Hepatocyte (in vitro differentiated cells): ENCODE measurements at regions not wholly inside any gene's neighbourhood (a gene's known extent, or its start where the extent isn't known, plus 50 kb on each side); places are given as distances from the start of the nearest gene placed in this dataset.

Experiments used
- DNase-seq: peaks from one replicate; pipeline ENCODE4 v3.0.0-alpha.2; 2016; ENCODE audit warnings: low spot score
- H2AFZ ChIP-seq: fragments of 200-600 bp; sonication (generic); 2 replicates; pipeline ENCODE4 v1.6.0; 2016; ENCODE audit warnings: antibody characterized with exemption, mild to moderate bottlenecking
- H3K27ac ChIP-seq: fragments of 200-600 bp; sonication (generic); 2 replicates; pipeline ENCODE4 v1.5.1; 2016; ENCODE audit warnings: mild to moderate bottlenecking
- H3K27me3 ChIP-seq: fragments of 200-600 bp; sonication (generic); 2 replicates; pipeline ENCODE4 v1.6.1; 2016
- H3K36me3 ChIP-seq: fragments of 200-600 bp; sonication (generic); replicated peaks from 2 replicates; pipeline ENCODE4 v1.5.1; 2016; ENCODE audit warnings: low read depth; ENCODE audit not compliant: insufficient read depth
- H3K4me1 ChIP-seq: fragments of 200-600 bp; sonication (generic); 2 replicates; pipeline ENCODE4 v1.5.1; 2016; ENCODE audit warnings: mild to moderate bottlenecking, moderate library complexity; ENCODE audit not compliant: insufficient read depth
- H3K4me2 ChIP-seq: fragments of 200-600 bp; sonication (generic); 2 replicates; pipeline ENCODE4 v1.6.0; 2016
- H3K4me3 ChIP-seq: fragments of 200-600 bp; sonication (generic); 2 replicates; pipeline ENCODE4 v1.5.1; 2016; ENCODE audit warnings: mild to moderate bottlenecking
- H3K79me2 ChIP-seq: fragments of 200-600 bp; sonication (generic); 2 replicates; pipeline ENCODE4 v1.6.0; 2017; ENCODE audit warnings: mild to moderate bottlenecking
- H3K9me2 ChIP-seq: fragments of 200-600 bp; sonication (generic); replicated peaks from 2 replicates; pipeline ENCODE4 v1.6.0; 2017; ENCODE audit warnings: mild to moderate bottlenecking; ENCODE audit not compliant: insufficient read depth
- H3K9me3 ChIP-seq: fragments of 200-600 bp; sonication (generic); 2 replicates; pipeline ENCODE4 v1.5.1; 2016; ENCODE audit warnings: low read depth, mild to moderate bottlenecking
- H4K20me1 ChIP-seq: fragments of 200-600 bp; sonication (generic); 2 replicates; pipeline ENCODE4 v1.6.0; 2016; ENCODE audit warnings: mild to moderate bottlenecking; ENCODE audit not compliant: insufficient read depth, poor library complexity, severe bottlenecking
- EZH2 ChIP-seq: fragments of 200-600 bp; sonication (generic); IDR thresholded peaks from 2 replicates; pipeline ENCODE4 v1.6.1; 2016; ENCODE audit warnings: antibody characterized with exemption, mild to moderate bottlenecking, borderline replicate concordance
- EZH2phosphoT487 ChIP-seq: fragments of 200-600 bp; sonication (generic); IDR thresholded peaks from one replicate; pipeline ENCODE4 v1.6.1; 2018; ENCODE audit warnings: antibody characterized with exemption, mild to moderate bottlenecking, low read depth, moderate library complexity; ENCODE audit not compliant: unreplicated experiment, severe bottlenecking
- WGBS: methylation state at CpG from one replicate; pipeline ENCODE4 v1.1.6; 2016; ENCODE audit warnings: low lambda C conversion rate; ENCODE audit errors: missing lambda C conversion rate; 5-methylcytosine and 5-hydroxymethylcytosine counted together
- TF ChIP-seq, protein P1 (sequence below): fragments of 200-600 bp; sonication (generic); IDR thresholded peaks from 2 replicates; pipeline ENCODE4 v1.5.1; 2016; ENCODE audit warnings: antibody characterized with exemption, mild to moderate bottlenecking; ENCODE audit not compliant: poor library complexity

DNA sequence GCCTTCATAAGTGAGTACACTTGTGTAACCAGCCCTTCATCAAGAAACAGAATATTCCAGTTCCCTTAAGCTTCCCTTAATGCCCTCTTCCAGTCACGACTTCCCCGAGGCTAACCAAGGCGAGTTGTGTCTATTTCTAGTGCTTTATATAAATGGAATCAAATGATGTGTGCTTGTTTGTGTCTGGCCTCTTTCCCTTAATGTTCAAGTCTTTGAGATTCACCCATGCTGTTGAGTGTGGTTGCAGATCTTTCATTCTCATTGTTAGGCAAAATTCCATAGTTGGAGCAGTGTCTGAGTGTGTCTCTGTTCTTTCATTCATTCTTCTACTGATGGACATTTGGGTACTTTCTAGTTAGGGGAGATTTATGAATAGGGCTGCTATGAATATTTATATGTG lies 135.0 kb downstream of the CEBPB start:
- WGBS, result 84% methylated on average over 3 of the region's 3 CpGs
- no peak for DNase-seq
- Histone ChIP-seq H3K9me3 (no peaks in the 10 kb centered on the region), H4K20me1 (no peaks in the 10 kb centered on the region), H3K9me2 (no peaks in the 10 kb centered on the region), H3K27me3 (no peaks in the 10 kb centered on the region), H3K79me2 (no peaks in the 10 kb centered on the region), H3K27ac (no peak overlapping the region), H3K4me3 (no peak overlapping the region), H3K4me2 (no peak overlapping the region), H2AFZ (no peak overlapping the region), H3K36me3 (no peaks in the 10 kb centered on the region), H3K4me1 (peaks cover 18% of the 10 kb centered on the region)
- no peak for TF ChIP-seq EZH2
- no peak for TF ChIP-seq EZH2phosphoT487
- TF ChIP-seq, protein P1, sequence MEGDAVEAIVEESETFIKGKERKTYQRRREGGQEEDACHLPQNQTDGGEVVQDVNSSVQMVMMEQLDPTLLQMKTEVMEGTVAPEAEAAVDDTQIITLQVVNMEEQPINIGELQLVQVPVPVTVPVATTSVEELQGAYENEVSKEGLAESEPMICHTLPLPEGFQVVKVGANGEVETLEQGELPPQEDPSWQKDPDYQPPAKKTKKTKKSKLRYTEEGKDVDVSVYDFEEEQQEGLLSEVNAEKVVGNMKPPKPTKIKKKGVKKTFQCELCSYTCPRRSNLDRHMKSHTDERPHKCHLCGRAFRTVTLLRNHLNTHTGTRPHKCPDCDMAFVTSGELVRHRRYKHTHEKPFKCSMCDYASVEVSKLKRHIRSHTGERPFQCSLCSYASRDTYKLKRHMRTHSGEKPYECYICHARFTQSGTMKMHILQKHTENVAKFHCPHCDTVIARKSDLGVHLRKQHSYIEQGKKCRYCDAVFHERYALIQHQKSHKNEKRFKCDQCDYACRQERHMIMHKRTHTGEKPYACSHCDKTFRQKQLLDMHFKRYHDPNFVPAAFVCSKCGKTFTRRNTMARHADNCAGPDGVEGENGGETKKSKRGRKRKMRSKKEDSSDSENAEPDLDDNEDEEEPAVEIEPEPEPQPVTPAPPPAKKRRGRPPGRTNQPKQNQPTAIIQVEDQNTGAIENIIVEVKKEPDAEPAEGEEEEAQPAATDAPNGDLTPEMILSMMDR, result no peak

- peaks cover 5% of the 10 kb centered on the region for H3K4me1 ChIP-seq
- TF ChIP-seq EZH2phosphoT487 (no peak), EZH2 (no peak)
- TF ChIP-seq, protein P1, result no peak
- H3K9me3 ChIP-seq, result no peaks in the 10 kb centered on the region
- no peaks in the 10 kb centered on the region for H4K20me1 ChIP-seq
- H3K36me3 ChIP-seq, result no peaks in the 10 kb centered on the region
- no peak overlapping the region for H3K4me3 ChIP-seq
- no peaks in the 10 kb centered on the region for H3K9me2 ChIP-seq
- no peak overlapping the region for H2AFZ ChIP-seq
- no peaks in the 10 kb centered on the region for H3K79me2 ChIP-seq
- H3K27me3 ChIP-seq, result no peaks in the 10 kb centered on the region
- H3K27ac ChIP-seq, result peak overlapping the region; percentile 59
- 45% methylated on average over 2 of the region's 2 CpGs for WGBS
- DNase-seq, result no peak
- no peak overlapping the region for H3K4me2 ChIP-seq
These were observed 137.0 kb downstream of the CEBPB start for GRCh38 chr20:50327666-50328065.

DNA sequence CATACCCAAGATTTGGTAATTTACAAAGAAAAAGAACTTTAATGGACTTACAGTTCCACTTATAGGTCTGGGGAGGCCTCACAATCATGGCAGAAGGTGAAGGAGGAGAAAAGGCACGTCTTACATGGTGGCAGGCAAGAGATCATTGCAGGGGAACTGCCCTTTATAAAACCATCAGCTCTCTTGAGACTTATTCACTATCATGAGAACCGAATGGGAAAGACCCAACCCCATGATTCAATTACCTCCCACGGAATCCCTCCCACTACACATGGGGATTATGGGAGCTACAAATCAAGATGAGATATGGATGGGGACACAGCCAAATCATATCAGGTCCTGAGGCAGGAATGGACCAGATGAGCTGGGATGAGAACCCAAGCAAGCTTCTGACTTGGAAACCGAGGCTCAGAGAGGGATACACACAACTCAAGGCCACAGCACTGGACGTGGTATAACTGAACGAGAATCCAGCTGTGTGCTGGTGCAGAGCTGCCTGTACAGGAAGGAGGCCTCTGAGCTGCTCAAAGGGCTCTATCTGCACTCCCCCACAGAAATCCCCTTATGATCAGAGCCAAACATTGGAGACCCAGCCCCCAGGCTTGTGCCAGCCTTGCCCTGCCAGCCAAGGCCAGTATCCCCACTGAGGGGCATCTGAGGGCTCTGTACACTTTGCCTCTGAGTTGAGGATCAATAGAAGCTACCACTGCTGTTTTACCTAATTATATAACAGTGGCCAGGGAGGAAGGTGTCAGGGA lies 137.8 kb downstream of the CEBPB start:
- Histone ChIP-seq H3K36me3 (no peaks in the 10 kb centered on the region), H3K4me3 (no peak overlapping the region), H3K4me2 (no peak overlapping the region), H3K79me2 (no peaks in the 10 kb centered on the region), H3K27me3 (no peaks in the 10 kb centered on the region), H2AFZ (no peak overlapping the region), H3K9me2 (no peaks in the 10 kb centered on the region), H3K4me1 (peaks cover 5% of the 10 kb centered on the region), H3K27ac (peak overlapping the region; percentile 59), H4K20me1 (no peaks in the 10 kb centered on the region), H3K9me3 (no peaks in the 10 kb centered on the region)
- WGBS, result 88% methylated on average over 6 of the region's 6 CpGs
- TF ChIP-seq EZH2phosphoT487 (no peak), EZH2 (no peak)
- TF ChIP-seq, protein P1, result no peak
- DNase-seq, result no peak
